Adrenal gland (tissue), 9 donors: ENCODE measurements at regions not wholly inside any gene's neighbourhood (a gene's known extent, or its start where the extent isn't known, plus 50 kb on each side); places are given as distances from the start of the nearest gene placed in this dataset.

Experiments used
- DNase-seq, 7 donors: peaks; one replicate each; pipeline ENCODE4 v3.0.0-alpha.2; 2019 to 2020
- H3K27ac ChIP-seq, 5 donors: fragments of 200-600 bp; sonication (generic) in 4 of 5; 1 replicate in 3 of 5; 2 replicates in 2 of 5; pipeline versions ENCODE4 v1.5.1 to v1.8.0; 2016 to 2020; ENCODE audit warnings: mild to moderate bottlenecking in 1 of 5
- H3K27me3 ChIP-seq: fragments of 200-600 bp; 2 replicates; pipeline ENCODE4 v1.8.0; 2021
- H3K36me3 ChIP-seq, 2 donors: fragments of 200-600 bp; replicated peaks in 1 of 2; 1 replicate in 1 of 2; 2 replicates in 1 of 2; pipeline versions ENCODE4 v1.5.1 to v1.8.0; 2018 to 2022
- H3K4me1 ChIP-seq, 2 donors: fragments of 200-600 bp; replicated peaks in 1 of 2; 1 replicate in 1 of 2; 2 replicates in 1 of 2; pipeline versions ENCODE4 v1.5.1 to v1.8.0; 2018 to 2021
- H3K4me3 ChIP-seq, 4 donors: fragments of 200-600 bp; sonication (generic) in 3 of 4; one replicate each; pipeline ENCODE4 v1.5.1; 2016 to 2018
- H3K9me3 ChIP-seq, 3 donors: fragments of 200-600 bp; sonication (generic) in 1 of 3; replicated peaks in 1 of 3; 1 replicate in 2 of 3; 2 replicates in 1 of 3; pipeline versions ENCODE4 v1.5.1 to v1.8.0; 2016 to 2021
- CTCF ChIP-seq, 6 experiments: fragments of 450-650 bp in 4 of 6; fragments of 200-600 bp in 2 of 6; sonication (generic) in 1 of 6; IDR thresholded peaks; 1 replicate in 5 of 6; 2 replicates in 1 of 6; pipeline versions ENCODE4 v1.5.1 to v1.8.0; 2016 to 2021; ENCODE audit warnings: antibody characterized with exemption in 6 of 6, mild to moderate bottlenecking in 2 of 6, moderate library complexity in 1 of 6
- POLR2A ChIP-seq, 2 donors: fragments of 450-650 bp; IDR thresholded peaks; one replicate each; pipeline ENCODE4 v1.6.1; 2017; ENCODE audit warnings: antibody characterized with exemption in 2 of 2, mild to moderate bottlenecking in 2 of 2, moderate library complexity in 1 of 2
- WGBS, 4 donors: extraction: QIAGEN DNeasy Blood & Tissue Kit in 2 of 4; methylation state at CpG; one replicate each; pipeline versions ENCODE4 v1.1.5 to v1.1.7; 2013 to 2017; 5-methylcytosine and 5-hydroxymethylcytosine counted together
- intact Hi-C, 2 donors: fragments of 100-400 bp; cut with DNase I; formaldehyde crosslinking; loops; one replicate each; pipeline versions ENCODE4 v1.14.1 to v1.15.0; 2022 to 2023
- donor health status: healthy with polysubstance abuse.
- donor health status: Bipolar disorder and iron deficiency.
- donor health status: DM: yes; HTN: yes; CAD: no.
- donor health status: DM: no; HTN: no; CAD: no.
- donor health status: DM: no; HTN: no; CAD: no.

DNA sequence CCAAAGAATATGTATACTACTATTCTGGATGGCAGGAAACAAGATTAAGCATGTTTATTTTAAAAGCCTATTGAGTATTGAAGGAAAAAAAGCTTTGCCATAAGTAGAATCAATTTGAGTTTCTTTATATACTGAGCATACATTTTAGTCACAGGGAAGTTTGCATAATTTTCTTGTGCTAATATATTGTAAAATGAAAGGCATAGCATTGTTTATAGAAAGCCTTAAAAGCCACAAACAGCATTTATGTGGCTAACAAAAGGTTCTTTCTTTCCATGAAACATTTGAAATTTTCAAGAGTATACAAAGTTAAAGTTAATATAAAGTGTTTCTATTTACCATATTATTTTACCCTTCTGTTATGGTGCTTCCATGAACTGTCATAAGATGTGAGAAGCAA is 1133.8 kb upstream of the PCDH10 start:
- intact Hi-C loops = no loop called here
- no peaks in the 10 kb centered on the region for H3K4me1 ChIP-seq
- TF ChIP-seq CTCF (IDR thresholded peaks at IDR 0.05) (no peak), POLR2A (IDR thresholded peaks at IDR 0.05) (no peak)

DNA sequence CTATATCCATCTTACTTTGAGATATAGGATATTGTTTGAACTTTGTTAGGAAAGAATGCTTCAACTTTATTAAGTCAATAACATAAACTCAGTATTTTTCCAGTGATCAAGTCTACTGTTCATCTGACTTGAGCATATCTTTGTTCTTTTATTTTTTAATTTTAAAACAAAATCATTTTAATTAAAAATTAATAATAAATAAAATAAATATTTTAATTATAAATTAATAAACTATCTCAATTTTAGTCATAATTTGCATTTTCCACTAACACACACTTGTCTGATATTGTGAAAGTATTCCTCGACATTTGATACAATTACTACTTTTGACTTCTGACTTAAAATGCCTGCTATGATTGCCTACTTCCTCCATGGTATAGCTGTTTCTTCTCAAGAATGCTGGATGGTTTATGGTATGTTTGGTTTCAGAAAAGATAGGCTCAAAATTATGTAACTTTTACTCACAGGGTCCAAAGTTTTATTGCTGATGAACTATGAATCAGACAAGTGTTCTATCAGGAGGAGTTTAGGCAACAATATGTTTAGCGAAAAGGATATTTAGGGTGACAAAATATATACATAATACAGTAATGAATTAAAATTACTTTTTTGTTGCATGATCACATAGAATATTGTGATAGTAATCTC is 1132.3 kb upstream of the PCDH10 start:
- intact Hi-C loops = no loop called here
- 91 to 96% (median 95%) methylated on average over 2 of the region's 2 CpGs for WGBS, 4 donors
- H3K27ac ChIP-seq = no peak overlapping the region

More for the DNA sequence above, 1133.8 kb upstream of the PCDH10 start:
- DNase-seq = no peak
- Histone ChIP-seq H3K36me3 (no peaks in the 10 kb centered on the region), H3K27me3 (no peaks in the 10 kb centered on the region), H3K27ac (no peak overlapping the region), H3K9me3 (no peaks in the 10 kb centered on the region), H3K4me3 (no peak overlapping the region)

DNA sequence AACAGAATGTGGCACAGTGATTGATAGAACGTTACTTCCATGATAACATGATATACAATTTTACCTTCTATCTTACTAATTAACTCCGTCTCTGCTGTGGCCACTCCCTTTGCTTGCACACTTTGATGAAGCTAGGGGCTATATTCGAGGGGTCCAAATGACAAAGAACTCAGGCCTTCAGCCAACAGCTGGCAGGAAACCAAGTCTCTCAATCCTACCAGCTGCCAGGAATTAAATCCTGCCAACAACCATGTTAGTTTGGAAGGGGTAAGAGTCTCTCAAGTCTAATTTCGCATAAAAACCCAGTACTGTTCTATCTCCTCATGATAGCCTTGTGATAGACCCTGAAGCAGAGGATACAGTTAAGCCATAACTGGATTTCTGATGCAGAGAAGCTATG is 1122.9 kb upstream of the PCDH10 start:
- no peak for TF ChIP-seq POLR2A (IDR thresholded peaks at IDR 0.05)
- no peak for TF ChIP-seq CTCF (IDR thresholded peaks at IDR 0.05)
- Histone ChIP-seq H3K36me3 (no peaks in the 10 kb centered on the region), H3K4me3 (no peak overlapping the region), H3K4me1 (no peaks in the 10 kb centered on the region), H3K9me3 (no peaks in the 10 kb centered on the region), H3K27me3 (no peaks in the 10 kb centered on the region), H3K27ac (no peak overlapping the region)
- intact Hi-C loops = no loop called here
- 48 to 57% (median 52%) methylated on average over 4 of the region's 4 CpGs for WGBS, 4 donors
- no peak for DNase-seq

More for the DNA sequence above, 1132.3 kb upstream of the PCDH10 start:
- DNase-seq = no peak
- Histone ChIP-seq H3K9me3 (no peaks in the 10 kb centered on the region), H3K4me3 (no peak overlapping the region), H3K4me1 (no peaks in the 10 kb centered on the region), H3K27me3 (no peaks in the 10 kb centered on the region), H3K36me3 (no peaks in the 10 kb centered on the region)
- TF ChIP-seq POLR2A (IDR thresholded peaks at IDR 0.05) (no peak), CTCF (IDR thresholded peaks at IDR 0.05) (no peak)

- H3K4me3 ChIP-seq = no peak overlapping the region
- WGBS, 4 donors = 67 to 76% (median 71%) methylated on average over 4 of the region's 4 CpGs
- no peak for DNase-seq
- intact Hi-C loops = no loop called here
- H3K27me3 ChIP-seq = no peaks in the 10 kb centered on the region
- no peak overlapping the region for H3K27ac ChIP-seq
- TF ChIP-seq CTCF (IDR thresholded peaks at IDR 0.05) (no peak), POLR2A (IDR thresholded peaks at IDR 0.05) (no peak)
- H3K9me3 ChIP-seq = no peaks in the 10 kb centered on the region
- H3K4me1 ChIP-seq = no peaks in the 10 kb centered on the region
- H3K36me3 ChIP-seq = no peaks in the 10 kb centered on the region
These were observed 1122.3 kb upstream of the PCDH10 start for GRCh38 chr4:132026816-132027215.
